GM12878 (cell line): ENCODE measurements at regions not wholly inside any gene's neighbourhood (a gene's known extent, or its start where the extent isn't known, plus 50 kb on each side); places are given as distances from the start of the nearest gene placed in this dataset.

Experiments used
- ATF7 ChIP-seq: fragments of 450-650 bp; IDR thresholded peaks from 2 replicates; pipeline ENCODE4 v1.6.1; 2016; ENCODE audit warnings: low read depth, mild to moderate bottlenecking
- CBFB ChIP-seq: IDR thresholded peaks from 2 replicates; pipeline ENCODE4 v1.6.1; 2016; ENCODE audit warnings: antibody characterized with exemption, low read depth
- CBX5 ChIP-seq: sonication (generic); IDR thresholded peaks from 2 replicates; pipeline ENCODE4 v1.6.1; 2016; ENCODE audit warnings: low read depth, moderate library complexity, mild to moderate bottlenecking, inconsistent platforms
- EGR1 ChIP-seq, 2 experiments: IDR thresholded peaks; 1 replicate in 1 of 2; 2 replicates in 1 of 2; pipeline ENCODE4 v1.6.1; 2011 to 2012; ENCODE audit warnings: low read depth in 2 of 2, low read length in 2 of 2, borderline replicate concordance in 1 of 2, mild to moderate bottlenecking in 1 of 2, moderate library complexity in 1 of 2
- ESRRA ChIP-seq: IDR thresholded peaks from 2 replicates; pipeline ENCODE4 v1.6.1; 2012; ENCODE audit warnings: mild to moderate bottlenecking, low read length, improper control_type of control experiment
- ETV6 ChIP-seq, 2 experiments: fragments of 450-650 bp in 1 of 2; IDR thresholded peaks in 1 of 2; conservative IDR thresholded peaks in 1 of 2; 2 replicates each; pipeline ENCODE4 v1.6.1; 2014; ENCODE audit warnings: antibody characterized with exemption in 1 of 2, borderline replicate concordance in 1 of 2, low read depth in 1 of 2, mild to moderate bottlenecking in 1 of 2, moderate library complexity in 1 of 2
- FOXM1 ChIP-seq: IDR thresholded peaks from 2 replicates; pipeline ENCODE4 v1.6.1; 2012; ENCODE audit warnings: low read depth, mild to moderate bottlenecking, inconsistent platforms, low read length, moderate library complexity
- IRF4 ChIP-seq: IDR thresholded peaks from 2 replicates; pipeline ENCODE4 v1.6.1; 2011; ENCODE audit warnings: low read depth, low read length
- JUNB ChIP-seq: IDR thresholded peaks from 2 replicates; pipeline ENCODE4 v1.6.1; 2016; ENCODE audit warnings: antibody characterized with exemption, mild to moderate bottlenecking
- JUND ChIP-seq: IDR thresholded peaks from 2 replicates; pipeline ENCODE4 v1.6.1; 2012; ENCODE audit warnings: low read depth, mild to moderate bottlenecking, low read length, improper control_type of control experiment, moderate library complexity
- KDM1A ChIP-seq: fragments of 200-600 bp; sonication (generic); IDR thresholded peaks from 2 replicates; pipeline ENCODE4 v1.6.1; 2016; ENCODE audit warnings: borderline replicate concordance
- MTA2 ChIP-seq: fragments of 450-650 bp; IDR thresholded peaks from 2 replicates; pipeline ENCODE4 v1.6.1; 2016; ENCODE audit warnings: low read depth, mild to moderate bottlenecking, moderate library complexity
- POU2F2 ChIP-seq: IDR thresholded peaks from 3 replicates; pipeline ENCODE4 v1.6.1; 2011; ENCODE audit warnings: low read depth, mild to moderate bottlenecking, low read length, borderline replicate concordance
- SIN3A ChIP-seq: IDR thresholded peaks from 2 replicates; pipeline ENCODE4 v1.6.1; 2012; ENCODE audit warnings: low read depth, low read length, improper control_type of control experiment
- SMAD1 ChIP-seq: fragments of 450-650 bp; IDR thresholded peaks from 2 replicates; pipeline ENCODE4 v1.6.1; 2018; ENCODE audit warnings: mild to moderate bottlenecking, low read depth; ENCODE audit not compliant: partially characterized antibody
- STAT1 ChIP-seq: fragments of 450-650 bp; conservative IDR thresholded peaks from 2 replicates; pipeline ENCODE4 v1.6.1; 2014; ENCODE audit warnings: antibody characterized with exemption, mild to moderate bottlenecking
- SUPT20H ChIP-seq: IDR thresholded peaks from 2 replicates; pipeline ENCODE4 v1.6.1; 2011; ENCODE audit warnings: low read depth, mild to moderate bottlenecking, low read length, moderate library complexity, borderline replicate concordance; ENCODE audit not compliant: control insufficient read depth
- SUZ12 ChIP-seq: fragments of 200-600 bp; sonication (generic); IDR thresholded peaks from one replicate; pipeline ENCODE4 v1.6.1; 2018; ENCODE audit warnings: antibody characterized with exemption, mild to moderate bottlenecking; ENCODE audit not compliant: unreplicated experiment
- WRNIP1 ChIP-seq: IDR thresholded peaks from 2 replicates; pipeline ENCODE4 v1.6.1; 2011; ENCODE audit warnings: low read depth, low read length, improper control_type of control experiment, borderline replicate concordance
- TF ChIP-seq, protein P1 (sequence below): fragments of 450-650 bp; IDR thresholded peaks from 2 replicates; pipeline ENCODE4 v1.6.1; 2018; ENCODE audit warnings: borderline replicate concordance, mild to moderate bottlenecking; ENCODE audit not compliant: partially characterized antibody
- TF ChIP-seq, protein P2 (sequence below): IDR thresholded peaks from 2 replicates; pipeline ENCODE4 v1.6.1; 2012; ENCODE audit warnings: low read length, inconsistent platforms
- TF ChIP-seq, protein P3 (sequence below): fragments of 450-650 bp; IDR thresholded peaks from 2 replicates; pipeline ENCODE4 v1.6.1; 2016; ENCODE audit warnings: mild to moderate bottlenecking
- TF ChIP-seq, protein P4 (sequence below): fragments of 450-650 bp; IDR thresholded peaks from 2 replicates; pipeline ENCODE4 v1.6.1; 2014; ENCODE audit warnings: mild to moderate bottlenecking
- TF ChIP-seq, protein P5 (sequence below): IDR thresholded peaks from 2 replicates; pipeline ENCODE4 v1.6.1; 2011; ENCODE audit warnings: low read depth, mild to moderate bottlenecking, low read length, moderate library complexity, borderline replicate concordance; ENCODE audit errors: extremely low read depth

DNA sequence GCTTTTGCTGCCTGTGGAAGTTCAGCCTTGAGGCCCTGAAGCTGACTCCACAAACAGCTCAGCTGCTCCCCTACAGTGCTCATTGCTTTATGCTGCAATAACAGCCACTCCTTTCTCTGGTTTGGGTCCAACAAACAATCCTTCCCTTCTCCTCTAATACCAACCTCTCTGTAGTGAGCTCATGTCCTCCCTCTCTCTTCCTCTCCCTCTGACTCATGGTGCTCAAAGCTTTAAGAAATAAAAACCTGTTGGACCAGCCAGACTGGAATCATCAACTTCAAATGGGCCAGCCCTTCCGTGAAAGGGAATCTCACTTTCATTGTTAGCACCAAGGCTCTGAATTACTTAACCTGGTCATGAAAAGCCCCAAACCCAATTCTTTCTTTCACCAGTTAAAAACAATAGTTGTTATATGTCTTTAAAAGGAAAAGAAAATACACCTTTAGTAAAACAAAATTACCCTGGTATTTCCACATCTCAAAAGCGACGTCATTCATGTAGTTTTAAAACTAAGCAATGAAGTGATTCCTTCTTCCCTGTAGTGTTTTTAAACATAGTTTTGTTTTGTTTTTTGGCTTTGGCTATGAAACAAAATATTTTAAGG lies 126.4 kb downstream of the DUSP6 start (continued):
- TF ChIP-seq, protein P1, sequence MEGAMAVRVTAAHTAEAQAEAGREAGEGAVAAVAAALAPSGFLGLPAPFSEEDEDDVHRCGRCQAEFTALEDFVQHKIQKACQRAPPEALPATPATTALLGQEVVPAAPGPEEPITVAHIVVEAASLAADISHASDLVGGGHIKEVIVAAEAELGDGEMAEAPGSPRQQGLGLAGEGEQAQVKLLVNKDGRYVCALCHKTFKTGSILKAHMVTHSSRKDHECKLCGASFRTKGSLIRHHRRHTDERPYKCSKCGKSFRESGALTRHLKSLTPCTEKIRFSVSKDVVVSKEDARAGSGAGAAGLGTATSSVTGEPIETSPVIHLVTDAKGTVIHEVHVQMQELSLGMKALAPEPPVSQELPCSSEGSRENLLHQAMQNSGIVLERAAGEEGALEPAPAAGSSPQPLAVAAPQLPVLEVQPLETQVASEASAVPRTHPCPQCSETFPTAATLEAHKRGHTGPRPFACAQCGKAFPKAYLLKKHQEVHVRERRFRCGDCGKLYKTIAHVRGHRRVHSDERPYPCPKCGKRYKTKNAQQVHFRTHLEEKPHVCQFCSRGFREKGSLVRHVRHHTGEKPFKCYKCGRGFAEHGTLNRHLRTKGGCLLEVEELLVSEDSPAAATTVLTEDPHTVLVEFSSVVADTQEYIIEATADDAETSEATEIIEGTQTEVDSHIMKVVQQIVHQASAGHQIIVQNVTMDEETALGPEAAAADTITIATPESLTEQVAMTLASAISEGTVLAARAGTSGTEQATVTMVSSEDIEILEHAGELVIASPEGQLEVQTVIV = no peak
- TF ChIP-seq STAT1 = no peak
- TF ChIP-seq, protein P2, sequence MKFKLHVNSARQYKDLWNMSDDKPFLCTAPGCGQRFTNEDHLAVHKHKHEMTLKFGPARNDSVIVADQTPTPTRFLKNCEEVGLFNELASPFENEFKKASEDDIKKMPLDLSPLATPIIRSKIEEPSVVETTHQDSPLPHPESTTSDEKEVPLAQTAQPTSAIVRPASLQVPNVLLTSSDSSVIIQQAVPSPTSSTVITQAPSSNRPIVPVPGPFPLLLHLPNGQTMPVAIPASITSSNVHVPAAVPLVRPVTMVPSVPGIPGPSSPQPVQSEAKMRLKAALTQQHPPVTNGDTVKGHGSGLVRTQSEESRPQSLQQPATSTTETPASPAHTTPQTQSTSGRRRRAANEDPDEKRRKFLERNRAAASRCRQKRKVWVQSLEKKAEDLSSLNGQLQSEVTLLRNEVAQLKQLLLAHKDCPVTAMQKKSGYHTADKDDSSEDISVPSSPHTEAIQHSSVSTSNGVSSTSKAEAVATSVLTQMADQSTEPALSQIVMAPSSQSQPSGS = 0 out of 2 replicates have a peak, but pooled peaks have one; percentile 18
- no peak for TF ChIP-seq SUPT20H
- TF ChIP-seq CBFB = no peak
- TF ChIP-seq ETV6 (conservative IDR thresholded peaks at IDR 0.05 in 1 of 2, IDR thresholded peaks at IDR 0.05 in 1 of 2; ENCODE audit: borderline replicate concordance in 1 of 2, low read depth in 1 of 2) = peak in 1 of 2 experiments; percentile 68; a peak in 1 of 4 replicates
- no peak for TF ChIP-seq CBX5
- TF ChIP-seq, protein P3, sequence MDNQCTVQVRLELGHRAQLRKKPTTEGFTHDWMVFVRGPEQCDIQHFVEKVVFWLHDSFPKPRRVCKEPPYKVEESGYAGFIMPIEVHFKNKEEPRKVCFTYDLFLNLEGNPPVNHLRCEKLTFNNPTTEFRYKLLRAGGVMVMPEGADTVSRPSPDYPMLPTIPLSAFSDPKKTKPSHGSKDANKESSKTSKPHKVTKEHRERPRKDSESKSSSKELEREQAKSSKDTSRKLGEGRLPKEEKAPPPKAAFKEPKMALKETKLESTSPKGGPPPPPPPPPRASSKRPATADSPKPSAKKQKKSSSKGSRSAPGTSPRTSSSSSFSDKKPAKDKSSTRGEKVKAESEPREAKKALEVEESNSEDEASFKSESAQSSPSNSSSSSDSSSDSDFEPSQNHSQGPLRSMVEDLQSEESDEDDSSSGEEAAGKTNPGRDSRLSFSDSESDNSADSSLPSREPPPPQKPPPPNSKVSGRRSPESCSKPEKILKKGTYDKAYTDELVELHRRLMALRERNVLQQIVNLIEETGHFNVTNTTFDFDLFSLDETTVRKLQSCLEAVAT = no peak
- TF ChIP-seq, protein P4, sequence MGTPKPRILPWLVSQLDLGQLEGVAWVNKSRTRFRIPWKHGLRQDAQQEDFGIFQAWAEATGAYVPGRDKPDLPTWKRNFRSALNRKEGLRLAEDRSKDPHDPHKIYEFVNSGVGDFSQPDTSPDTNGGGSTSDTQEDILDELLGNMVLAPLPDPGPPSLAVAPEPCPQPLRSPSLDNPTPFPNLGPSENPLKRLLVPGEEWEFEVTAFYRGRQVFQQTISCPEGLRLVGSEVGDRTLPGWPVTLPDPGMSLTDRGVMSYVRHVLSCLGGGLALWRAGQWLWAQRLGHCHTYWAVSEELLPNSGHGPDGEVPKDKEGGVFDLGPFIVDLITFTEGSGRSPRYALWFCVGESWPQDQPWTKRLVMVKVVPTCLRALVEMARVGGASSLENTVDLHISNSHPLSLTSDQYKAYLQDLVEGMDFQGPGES = no peak
- TF ChIP-seq, protein P5, sequence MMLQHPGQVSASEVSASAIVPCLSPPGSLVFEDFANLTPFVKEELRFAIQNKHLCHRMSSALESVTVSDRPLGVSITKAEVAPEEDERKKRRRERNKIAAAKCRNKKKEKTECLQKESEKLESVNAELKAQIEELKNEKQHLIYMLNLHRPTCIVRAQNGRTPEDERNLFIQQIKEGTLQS = no peak
- no peak for TF ChIP-seq MTA2
- TF ChIP-seq KDM1A = no peak
- TF ChIP-seq SUZ12 = no peak
- TF ChIP-seq SMAD1 = no peak
- peak; percentile 79 for TF ChIP-seq ATF7
- TF ChIP-seq FOXM1 = peak; percentile 71; the same call in 1 of the 2 replicates
- no peak for TF ChIP-seq WRNIP1
- TF ChIP-seq EGR1 (IDR thresholded peaks at IDR 0.05; ENCODE audit: borderline replicate concordance in 1 of 2, low read depth in 2 of 2, low read length in 2 of 2) = no peak
- no peak for TF ChIP-seq SIN3A
- TF ChIP-seq POU2F2 = no peak
- TF ChIP-seq JUND = no peak
- TF ChIP-seq IRF4 = no peak
- TF ChIP-seq JUNB = peak; percentile 62
- no peak for TF ChIP-seq ESRRA
